Immature natural killer cell (primary cell): ENCODE measurements at regions not wholly inside any gene's neighbourhood (a gene's known extent, or its start where the extent isn't known, plus 50 kb on each side); places are given as distances from the start of the nearest gene placed in this dataset.
"Not testable (repeated sequence)": the region's sequence is repeated elsewhere in the genome, so short reads cannot be mapped to it uniquely, and the experiment has no call there.

Experiments
- DNase-seq, 3 donors: peaks; one replicate each; pipeline ENCODE4 v3.0.0; 2022; ENCODE audit warnings: mixed read lengths in 1 of 3
- H3K27ac Mint-ChIP-seq, 6 donors: one replicate each; pipeline ENCODE4 v1.8.0; 2020; ENCODE audit warnings: mixed read lengths in 6 of 6, mild to moderate bottlenecking in 5 of 6, inconsistent platforms in 4 of 6, moderate library complexity in 3 of 6
- H3K27me3 Mint-ChIP-seq, 3 donors: one replicate each; pipeline ENCODE4 v1.8.0; 2020 to 2021; ENCODE audit warnings: low read depth in 3 of 3, mild to moderate bottlenecking in 3 of 3, mixed read lengths in 3 of 3, moderate library complexity in 3 of 3, inconsistent platforms in 1 of 3
- H3K36me3 Mint-ChIP-seq, 3 donors: one replicate each; pipeline ENCODE4 v1.8.0; 2020; ENCODE audit warnings: mixed read lengths in 3 of 3, inconsistent platforms in 2 of 3, mild to moderate bottlenecking in 2 of 3
- H3K4me1 Mint-ChIP-seq, 2 donors: one replicate each; pipeline ENCODE4 v1.8.0; 2020; ENCODE audit warnings: inconsistent platforms in 2 of 2, mild to moderate bottlenecking in 2 of 2, mixed read lengths in 2 of 2, moderate library complexity in 1 of 2
- H3K4me3 Mint-ChIP-seq, 5 donors: one replicate each; pipeline ENCODE4 v1.8.0; 2020; ENCODE audit warnings: mild to moderate bottlenecking in 5 of 5, mixed read lengths in 5 of 5, inconsistent platforms in 3 of 5, moderate library complexity in 3 of 5
- H3K9me3 Mint-ChIP-seq, 6 donors: one replicate each; pipeline ENCODE4 v1.8.0; 2020; ENCODE audit warnings: mild to moderate bottlenecking in 6 of 6, mixed read lengths in 6 of 6, inconsistent platforms in 4 of 6, moderate library complexity in 3 of 6

DNA sequence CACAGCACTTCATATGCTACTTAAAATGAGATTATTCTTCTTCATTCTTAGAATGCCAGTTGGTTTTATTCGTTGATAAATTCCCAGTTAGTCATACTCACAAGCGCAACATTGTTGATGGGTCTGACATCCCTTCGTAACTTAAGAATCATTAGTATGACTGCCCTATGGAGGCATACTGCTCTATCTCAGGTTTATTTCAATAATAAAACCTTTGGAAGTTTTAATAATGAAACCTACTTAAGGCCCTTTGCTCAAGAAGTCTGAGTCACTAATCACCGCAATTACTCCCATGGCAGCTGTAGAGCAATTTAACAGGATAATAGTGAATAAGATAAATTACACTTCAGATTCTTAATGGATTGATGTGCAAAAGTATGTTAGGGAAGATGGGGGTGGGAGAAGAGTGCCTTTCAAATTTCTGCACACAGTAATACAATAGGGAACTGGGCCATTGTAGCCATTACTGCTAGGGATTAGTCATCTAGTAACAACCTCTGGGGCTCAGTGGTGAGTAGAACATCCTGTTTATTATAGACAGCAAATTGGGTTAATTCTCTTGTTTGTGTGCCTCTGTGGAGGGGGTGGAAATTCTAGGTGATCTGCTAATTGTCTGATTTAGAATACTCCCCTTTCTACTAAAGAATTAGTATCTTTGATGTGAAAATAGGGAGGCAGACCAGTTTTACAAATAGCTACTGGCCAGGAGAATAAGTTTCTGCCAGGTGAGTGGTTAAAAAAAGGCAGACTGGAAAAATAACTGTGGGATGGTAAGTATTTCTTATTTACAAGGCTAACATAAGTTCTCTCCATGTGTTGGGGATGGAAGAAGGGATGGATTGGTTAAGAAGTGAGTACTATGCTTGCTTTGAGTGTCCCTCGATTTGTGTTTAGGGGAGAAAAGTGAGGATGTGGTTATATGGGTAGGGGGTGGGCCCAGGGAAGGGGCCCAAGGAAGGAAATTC lies 74.5 kb upstream of the VKORC1L1 start:
- H3K27me3 Mint-ChIP-seq = peaks cover 0 to 3% (median 0%) of the 10 kb centered on the region in 3 donors
- H3K4me1 Mint-ChIP-seq = peaks cover 0 to 4% of the 10 kb centered on the region in 2 donors
- H3K9me3 Mint-ChIP-seq = peaks cover 0 to 2% (median 0%) of the 10 kb centered on the region in 6 donors
- H3K36me3 Mint-ChIP-seq = peaks cover 0 to 5% (median 0%) of the 10 kb centered on the region in 3 donors
- peak overlapping the region in 1 of 5 donors; percentile 30 for H3K4me3 Mint-ChIP-seq
- H3K27ac Mint-ChIP-seq = peak overlapping the region in 2 of 6 donors; percentile 31 to 66
- DNase-seq = peak in 1 of 3 donors; percentile 21

GRCh38 chr7:65800191-65800590 lies 72.7 kb upstream of the VKORC1L1 start:
- not testable (repeated sequence) for H3K36me3 Mint-ChIP-seq, H3K27me3 Mint-ChIP-seq, H3K4me1 Mint-ChIP-seq, DNase-seq, H3K9me3 Mint-ChIP-seq, H3K27ac Mint-ChIP-seq, H3K4me3 Mint-ChIP-seq

- peaks cover 0 to 10% (median 0%) of the 10 kb centered on the region in 3 donors for H3K36me3 Mint-ChIP-seq
- no peak overlapping the region for H3K4me3 Mint-ChIP-seq
- peaks cover 0 to 2% (median 0%) of the 10 kb centered on the region in 3 donors for H3K27me3 Mint-ChIP-seq
- no peak overlapping the region for H3K27ac Mint-ChIP-seq
- DNase-seq = no peak
- peaks cover 0 to 4% of the 10 kb centered on the region in 2 donors for H3K4me1 Mint-ChIP-seq
- peaks cover 0 to 2% (median 0%) of the 10 kb centered on the region in 6 donors for H3K9me3 Mint-ChIP-seq
These were observed 72.0 kb upstream of the VKORC1L1 start for GRCh38 chr7:65800890-65801341.

GRCh38 chr7:65804887-65805286 lies 68.0 kb upstream of the VKORC1L1 start:
- peaks cover 4 to 7% (median 4%) of the 10 kb centered on the region in 3 donors for H3K36me3 Mint-ChIP-seq
- H3K27ac Mint-ChIP-seq = no peak overlapping the region
- H3K4me1 Mint-ChIP-seq = no peaks in the 10 kb centered on the region
- DNase-seq = no peak
- peaks cover 0 to 2% (median 0%) of the 10 kb centered on the region in 6 donors for H3K9me3 Mint-ChIP-seq
- peaks cover 2 to 5% (median 2%) of the 10 kb centered on the region in 3 donors for H3K27me3 Mint-ChIP-seq
- H3K4me3 Mint-ChIP-seq = no peak overlapping the region

DNA sequence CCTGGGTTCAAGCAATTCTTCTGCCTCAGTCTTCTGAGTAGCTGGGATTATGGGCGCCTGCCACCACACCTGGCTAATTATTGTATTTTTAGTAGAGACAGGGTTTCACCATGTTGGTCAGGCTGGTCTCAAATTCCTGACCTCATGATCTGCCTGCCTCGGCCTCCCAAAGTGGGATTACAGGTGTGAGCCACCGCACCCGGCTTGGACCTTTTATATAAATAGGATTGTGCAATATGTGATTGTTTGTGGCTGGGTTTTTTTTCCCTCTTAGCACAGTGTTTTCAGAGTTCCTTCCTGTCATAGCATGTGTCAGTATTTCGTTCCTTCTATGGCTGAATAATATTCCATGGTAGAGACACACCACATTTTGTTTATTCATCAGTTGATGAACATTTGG lies 65.8 kb upstream of the VKORC1L1 start:
- H3K27ac Mint-ChIP-seq, H3K36me3 Mint-ChIP-seq, H3K9me3 Mint-ChIP-seq, H3K4me3 Mint-ChIP-seq, DNase-seq, H3K27me3 Mint-ChIP-seq, H3K4me1 Mint-ChIP-seq: not testable (repeated sequence)

DNA sequence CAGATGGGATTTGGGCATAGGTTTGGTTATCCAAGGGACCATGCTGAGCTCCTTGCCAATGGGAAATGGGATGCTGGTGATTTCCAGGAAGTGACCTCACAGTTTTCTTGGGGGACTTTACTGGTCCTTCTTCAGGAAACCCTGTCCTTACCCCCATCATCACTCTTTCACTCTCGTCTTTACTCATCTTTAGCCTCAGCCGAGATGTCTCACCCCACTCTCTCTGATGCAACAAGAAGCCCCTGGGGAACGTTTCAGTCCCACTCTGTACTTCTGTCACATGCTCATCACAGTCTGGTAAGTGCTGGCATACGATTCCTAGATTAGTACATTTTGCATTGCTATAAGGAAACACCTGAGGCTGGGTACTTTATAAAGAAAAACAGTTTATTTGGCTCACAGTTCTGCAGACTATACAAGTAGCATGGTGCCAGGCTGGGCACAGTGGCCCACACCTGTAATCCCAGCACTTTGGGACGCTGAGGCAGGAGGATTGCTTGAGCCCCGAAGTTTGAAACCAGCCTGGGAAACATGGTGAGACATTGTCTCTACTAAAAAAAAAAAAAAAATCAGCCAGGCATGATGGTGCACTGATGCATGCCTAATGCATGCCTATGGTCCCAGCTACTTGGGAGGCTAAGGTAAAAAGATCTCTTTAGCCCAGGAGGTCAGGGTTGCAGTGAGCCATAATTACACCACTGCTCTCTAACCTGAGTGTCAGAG lies 63.5 kb upstream of the VKORC1L1 start:
- peaks cover 0 to 2% (median 0%) of the 10 kb centered on the region in 6 donors for H3K9me3 Mint-ChIP-seq
- H3K27me3 Mint-ChIP-seq = peaks cover 0 to 5% (median 2%) of the 10 kb centered on the region in 3 donors
- no peak overlapping the region for H3K4me3 Mint-ChIP-seq
- H3K27ac Mint-ChIP-seq = no peak overlapping the region
- H3K4me1 Mint-ChIP-seq = no peaks in the 10 kb centered on the region
- no peak for DNase-seq
- peaks cover 4 to 7% (median 4%) of the 10 kb centered on the region in 3 donors for H3K36me3 Mint-ChIP-seq

GRCh38 chr7:65809982-65810288 lies 62.9 kb upstream of the VKORC1L1 start:
- Mint-ChIP-seq H3K27ac (no peak overlapping the region), H3K27me3 (peaks cover 0 to 5% (median 2%) of the 10 kb centered on the region in 3 donors), H3K36me3 (peaks cover 4% of the 10 kb centered on the region in 3 donors), H3K4me1 (no peaks in the 10 kb centered on the region), H3K4me3 (no peak overlapping the region), H3K9me3 (peaks cover 0 to 2% (median 0%) of the 10 kb centered on the region in 6 donors)
- DNase-seq = no peak

DNA sequence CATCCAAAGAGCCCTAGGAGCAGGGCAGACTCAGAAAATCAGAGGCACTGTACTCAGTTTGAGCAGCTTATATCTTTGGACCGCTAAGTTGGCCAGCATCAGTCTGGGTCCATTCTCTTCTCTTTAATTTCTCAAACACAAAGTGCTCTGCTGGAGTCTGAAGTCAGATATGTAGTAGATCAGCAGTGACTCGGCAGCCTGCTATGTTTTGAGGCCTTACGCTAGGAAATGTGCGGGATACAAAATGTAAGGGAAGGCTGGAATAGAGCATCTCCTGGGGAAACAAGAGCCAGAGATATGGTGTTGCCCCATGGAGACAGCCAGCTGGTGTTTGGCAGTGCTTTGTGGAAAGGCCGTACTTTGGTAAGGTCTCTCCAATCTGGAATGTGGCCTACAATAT lies 60.6 kb upstream of the VKORC1L1 start:
- Mint-ChIP-seq H3K36me3 (peaks cover 4% of the 10 kb centered on the region in 3 donors), H3K27ac (no peak overlapping the region), H3K4me1 (no peaks in the 10 kb centered on the region), H3K4me3 (no peak overlapping the region), H3K27me3 (peaks cover 0 to 2% (median 0%) of the 10 kb centered on the region in 3 donors), H3K9me3 (peaks cover 0 to 2% (median 0%) of the 10 kb centered on the region in 6 donors)
- no peak for DNase-seq

- not testable (repeated sequence) for H3K27me3 Mint-ChIP-seq, H3K4me1 Mint-ChIP-seq, H3K27ac Mint-ChIP-seq, DNase-seq, H3K4me3 Mint-ChIP-seq, H3K36me3 Mint-ChIP-seq, H3K9me3 Mint-ChIP-seq
These were observed 58.2 kb upstream of the VKORC1L1 start for GRCh38 chr7:65814556-65815167.

DNA sequence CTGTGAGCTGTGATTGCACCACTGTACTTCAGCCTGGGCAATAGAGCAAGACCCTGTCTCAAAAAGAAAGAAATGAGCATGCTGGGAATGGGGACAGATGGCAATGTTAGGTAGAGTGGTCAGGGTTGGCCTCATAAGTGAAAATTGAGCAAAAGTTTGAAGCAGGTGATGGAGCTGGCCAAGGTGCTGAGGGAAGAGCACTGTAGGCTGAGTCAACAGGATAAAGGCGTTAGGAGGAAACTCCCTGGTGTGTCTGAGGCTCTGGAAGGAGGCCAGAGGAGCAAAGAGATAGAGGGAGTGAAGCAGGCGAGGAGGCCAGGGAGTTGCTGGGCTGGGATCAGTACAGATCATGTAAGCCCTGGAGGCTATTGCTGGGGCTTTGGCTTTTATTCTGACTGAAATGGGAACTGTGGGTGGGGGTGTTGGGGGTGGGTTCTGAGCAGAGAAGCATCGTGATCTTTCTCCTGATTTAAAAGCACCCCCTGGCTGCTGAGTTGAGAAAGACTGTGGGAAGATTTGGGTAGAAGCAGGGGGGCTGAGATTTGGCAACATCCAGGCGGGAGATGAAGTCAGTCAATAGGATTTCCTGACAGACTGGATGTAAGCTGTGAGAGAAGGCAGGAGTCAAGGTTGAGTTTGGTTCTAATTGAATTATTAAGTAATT lies 52.5 kb upstream of the VKORC1L1 start:
- no peak for DNase-seq
- H3K27me3 Mint-ChIP-seq = peaks cover 0 to 3% (median 3%) of the 10 kb centered on the region in 3 donors
- no peak overlapping the region for H3K4me3 Mint-ChIP-seq
- H3K4me1 Mint-ChIP-seq = no peaks in the 10 kb centered on the region
- H3K9me3 Mint-ChIP-seq = peaks cover 0 to under 1% (median 0%) of the 10 kb centered on the region in 6 donors
- H3K36me3 Mint-ChIP-seq = no peaks in the 10 kb centered on the region
- no peak overlapping the region for H3K27ac Mint-ChIP-seq
